Keratinocyte (primary cell): ENCODE measurements at regions not wholly inside any gene's neighbourhood (a gene's known extent, or its start where the extent isn't known, plus 50 kb on each side); places are given as distances from the start of the nearest gene placed in this dataset.

Experiments
- DNase-seq: peaks from one replicate; pipeline ENCODE4 v3.0.0-alpha.2; 2011; ENCODE audit warnings: low read depth, missing footprints, low spot score
- FAIRE-seq: peaks from 2 replicates; lab custom pipeline; 2011; peaks lifted over from hg19 to GRCh38; lab: Jason Lieb, UNC
- H2AFZ ChIP-seq: 2 replicates; pipeline ENCODE4 v1.6.0; 2012; ENCODE audit warnings: low read length, control low read depth, inconsistent platforms; ENCODE audit not compliant: control insufficient read depth
- H3K27ac ChIP-seq: 2 replicates; pipeline ENCODE4 v1.5.1; 2011; ENCODE audit warnings: low read length; ENCODE audit not compliant: control insufficient read depth, insufficient read depth
- H3K27me3 ChIP-seq: 3 replicates; pipeline ENCODE4 v1.6.0; 2011; ENCODE audit warnings: low read length; ENCODE audit not compliant: control insufficient read depth, insufficient read depth; ENCODE audit errors: extremely low read depth
- H3K36me3 ChIP-seq, 2 experiments: 2 replicates in 1 of 2; 3 replicates in 1 of 2; pipeline ENCODE4 v1.5.1; 2011; ENCODE audit warnings: low read length in 2 of 2, mild to moderate bottlenecking in 1 of 2; ENCODE audit not compliant: control insufficient read depth in 2 of 2, insufficient read depth in 2 of 2; ENCODE audit errors: extremely low read depth in 1 of 2
- H3K4me1 ChIP-seq: 3 replicates; pipeline ENCODE4 v1.5.1; 2011; ENCODE audit warnings: low read length; ENCODE audit not compliant: control insufficient read depth, insufficient read depth; ENCODE audit errors: extremely low read depth
- H3K4me2 ChIP-seq: 3 replicates; pipeline ENCODE4 v1.6.0; 2011; ENCODE audit warnings: low read depth, low read length; ENCODE audit not compliant: control insufficient read depth, insufficient read depth; ENCODE audit errors: extremely low read depth
- H3K4me3 ChIP-seq, 3 experiments: fragments of 200-600 bp in 1 of 3; sonication (generic) in 1 of 3; 2 replicates in 2 of 3; 3 replicates in 1 of 3; pipeline ENCODE4 v1.5.1; 2011 to 2016; ENCODE audit warnings: low read length in 3 of 3, mild to moderate bottlenecking in 3 of 3, control low read depth in 2 of 3, inconsistent platforms in 1 of 3, low read depth in 1 of 3, mixed read lengths in 1 of 3, mixed run types in 1 of 3, moderate library complexity in 1 of 3; ENCODE audit not compliant: control insufficient read depth in 2 of 3, insufficient read depth in 2 of 3; ENCODE audit errors: extremely low read depth in 1 of 3
- H3K79me2 ChIP-seq: 2 replicates; pipeline ENCODE4 v1.6.0; 2012; ENCODE audit warnings: low read length; ENCODE audit not compliant: control insufficient read depth, insufficient read depth
- H3K9ac ChIP-seq: 3 replicates; pipeline ENCODE4 v1.6.0; 2011; ENCODE audit warnings: low read length; ENCODE audit not compliant: control insufficient read depth, insufficient read depth; ENCODE audit errors: extremely low read depth
- H3K9me1 ChIP-seq: 3 replicates; pipeline ENCODE4 v1.6.0; 2011; ENCODE audit warnings: low read length; ENCODE audit not compliant: control insufficient read depth, insufficient read depth; ENCODE audit errors: extremely low read depth
- H3K9me3 ChIP-seq: 2 replicates; pipeline ENCODE4 v1.5.1; 2012; ENCODE audit warnings: low read depth, low read length; ENCODE audit not compliant: control insufficient read depth
- H4K20me1 ChIP-seq: 3 replicates; pipeline ENCODE4 v1.6.0; 2011; ENCODE audit warnings: low read length; ENCODE audit not compliant: control insufficient read depth, insufficient read depth; ENCODE audit errors: extremely low read depth
- CTCF ChIP-seq, 3 experiments: IDR thresholded peaks in 1 of 3; conservative IDR thresholded peaks in 1 of 3; optimal IDR thresholded peaks in 1 of 3; 2 replicates in 2 of 3; 3 replicates in 1 of 3; pipeline versions ENCODE3 to v1.5.1; 2011; ENCODE audit warnings: low read length in 3 of 3, mild to moderate bottlenecking in 3 of 3, moderate library complexity in 2 of 3, control low read depth in 1 of 3, inconsistent platforms in 1 of 3; ENCODE audit not compliant: insufficient read depth in 2 of 3; ENCODE audit errors: extremely low read depth in 1 of 3
- EZH2 ChIP-seq: IDR thresholded peaks from one replicate; pipeline ENCODE4 v1.6.1; 2012; ENCODE audit warnings: inconsistent platforms, mild to moderate bottlenecking, low read length, moderate library complexity
- dilution Hi-C: fragments of 300-500 bp; cut with MboI; formaldehyde crosslinking; loops from one replicate; pipeline ENCODE4 v1.7.0; 2020; ENCODE audit warnings: low sequenced_read_pairs; ENCODE audit not compliant: extremely low pct_ligation_motif_present

DNA sequence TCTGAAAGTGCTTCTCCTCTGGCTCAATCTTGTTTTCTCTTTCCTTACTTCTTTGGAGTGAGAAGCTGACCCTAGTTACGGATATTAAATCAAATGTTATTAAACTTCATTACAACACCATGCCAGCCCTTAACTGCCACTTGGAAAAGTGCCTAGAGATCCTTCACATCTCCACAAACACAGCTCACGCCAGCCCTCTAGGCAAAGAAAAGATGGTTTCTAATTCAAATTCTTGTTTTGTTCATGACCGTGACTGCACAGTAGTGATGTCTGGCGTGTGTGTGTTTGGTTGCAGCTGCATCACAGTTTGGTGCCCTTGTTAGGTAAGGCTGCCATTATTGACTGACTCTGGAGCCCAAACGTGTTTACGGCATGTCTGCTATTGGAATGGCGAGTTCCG lies 113.0 kb downstream of the BEGAIN start:
- H3K27ac ChIP-seq = no peak overlapping the region

DNA sequence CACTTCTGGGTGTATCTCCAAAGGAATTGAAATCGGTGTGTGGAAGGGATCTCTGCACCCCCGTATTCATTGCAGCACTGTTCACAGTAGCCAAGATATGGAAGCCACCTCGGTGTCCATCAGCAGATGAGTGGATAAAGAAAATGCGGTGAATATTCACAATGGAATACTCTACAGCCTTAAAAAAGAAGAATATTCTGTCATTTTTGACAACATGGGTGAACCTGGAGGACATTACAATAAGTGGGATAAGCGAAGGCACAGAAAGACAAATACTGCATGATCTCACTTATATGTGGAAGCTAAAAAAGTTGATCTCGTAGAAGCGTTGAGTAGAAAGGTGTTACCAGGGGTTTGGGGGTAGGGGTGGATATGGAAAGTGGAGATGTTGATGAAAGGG lies 111.9 kb downstream of the BEGAIN start:
- TF ChIP-seq CTCF (optimal IDR thresholded peaks at IDR 0.05 in 1 of 3, IDR thresholded peaks at IDR 0.05 in 1 of 3, conservative IDR thresholded peaks at IDR 0.05 in 1 of 3; ENCODE audit: extremely low read depth in 1 of 3, insufficient read depth in 2 of 3, low read length in 3 of 3) = no peak
- TF ChIP-seq EZH2 = no peak
- H3K9me1 ChIP-seq = no peaks in the 10 kb centered on the region
- H3K27me3 ChIP-seq = no peaks in the 10 kb centered on the region
- H3K4me2 ChIP-seq = no peak overlapping the region
- H3K79me2 ChIP-seq = no peaks in the 10 kb centered on the region
- H3K36me3 ChIP-seq = no peaks in the 10 kb centered on the region
- H3K4me3 ChIP-seq = no peak overlapping the region
- DNase-seq (no peak), FAIRE-seq (no peak)
- no peak overlapping the region for H3K9ac ChIP-seq
- no peaks in the 10 kb centered on the region for H3K9me3 ChIP-seq
- dilution Hi-C loops = no loop called here
- no peak overlapping the region for H2AFZ ChIP-seq
- H3K4me1 ChIP-seq = no peaks in the 10 kb centered on the region
- H4K20me1 ChIP-seq = no peaks in the 10 kb centered on the region
- H3K27ac ChIP-seq = no peak overlapping the region

More for the DNA sequence above, 113.0 kb downstream of the BEGAIN start:
- H4K20me1 ChIP-seq = no peaks in the 10 kb centered on the region
- no peaks in the 10 kb centered on the region for H3K9me1 ChIP-seq
- dilution Hi-C loops = no loop called here
- no peak for DNase-seq
- H3K4me1 ChIP-seq = no peaks in the 10 kb centered on the region
- H3K9me3 ChIP-seq = no peaks in the 10 kb centered on the region
- H3K27me3 ChIP-seq = no peaks in the 10 kb centered on the region
- H3K9ac ChIP-seq = no peak overlapping the region
- TF ChIP-seq CTCF (optimal IDR thresholded peaks at IDR 0.05 in 1 of 3, IDR thresholded peaks at IDR 0.05 in 1 of 3, conservative IDR thresholded peaks at IDR 0.05 in 1 of 3; ENCODE audit: extremely low read depth in 1 of 3, insufficient read depth in 2 of 3, low read length in 3 of 3) (no peak), EZH2 (no peak)
- H3K4me2 ChIP-seq = no peak overlapping the region
- no peak overlapping the region for H2AFZ ChIP-seq
- no peak for FAIRE-seq
- no peak overlapping the region for H3K4me3 ChIP-seq
- no peaks in the 10 kb centered on the region for H3K36me3 ChIP-seq
- no peaks in the 10 kb centered on the region for H3K79me2 ChIP-seq
